K562 (cell line): ENCODE measurements at regions not wholly inside any gene's neighbourhood (a gene's known extent, or its start where the extent isn't known, plus 50 kb on each side); places are given as distances from the start of the nearest gene placed in this dataset.

Experiments
- ATAC-seq: fragments of 200-7000 bp; cut with Tn5 transposase; 3 replicates; pipeline ENCODE4 v1.9.1; 2020; ENCODE audit warnings: moderate library complexity
- BruUV-seq: library from RNA; stranded (reverse); fragments of 400-500 nt; replicated peaks from 2 replicates; lab custom pipeline; 2021; lab: Mats Ljungman, UMichigan
- CTCF ChIA-PET: fragments of 300-600 bp; formaldehyde crosslinking; extraction: SDS; loops from one replicate; lab custom pipeline; 2021; ENCODE audit warnings: low intra/inter-chr PET ratio; lab: Yijun Ruan, JAX
- POLR2A ChIA-PET: fragments of 300-600, 350-650 bp; sonication (Branson Sonifier 250); formaldehyde crosslinking; extraction: SDS; loops from one replicate; lab custom pipeline; 2021; ENCODE audit warnings: antibody characterized with exemption, inconsistent platforms; lab: Yijun Ruan, JAX
- DNase-seq, 4 experiments: peaks; one replicate each; pipeline versions ENCODE4 v3.0.0 to v3.0.0-alpha.2; 2011 to 2018; ENCODE audit warnings: low spot score in 3 of 4, mixed read lengths in 3 of 4; ENCODE audit errors: extremely low read depth in 1 of 4
- FAIRE-seq: peaks from 2 replicates; lab custom pipeline; 2011; peaks lifted over from hg19 to GRCh38; lab: Jason Lieb, UNC
- H2AFZ ChIP-seq: 2 replicates; pipeline ENCODE4 v1.6.0; 2011; ENCODE audit warnings: low read depth, low read length, control low read depth, inconsistent platforms
- H3K27ac ChIP-seq: fragments of 200-600 bp; 3 replicates; pipeline ENCODE4 v1.8.0; 2011; ENCODE audit warnings: low read depth, mild to moderate bottlenecking, control low read depth, inconsistent platforms, low read length, moderate library complexity, mixed read lengths; ENCODE audit errors: extremely low read depth
- H3K27me3 ChIP-seq, 2 experiments: fragments of 300-600 bp in 1 of 2; 2 replicates in 1 of 2; 3 replicates in 1 of 2; pipeline versions ENCODE4 v1.6.0 to v1.8.0; 2011; ENCODE audit warnings: inconsistent platforms in 2 of 2, low read length in 2 of 2, mild to moderate bottlenecking in 1 of 2, mixed read lengths in 1 of 2, moderate library complexity in 1 of 2; ENCODE audit not compliant: control insufficient read depth in 2 of 2, insufficient read depth in 2 of 2
- H3K36me3 ChIP-seq: fragments of 300-600 bp; 3 replicates; pipeline ENCODE4 v1.8.0; 2011; ENCODE audit warnings: mild to moderate bottlenecking, low read length, inconsistent platforms; ENCODE audit not compliant: control insufficient read depth, insufficient read depth
- H3K4me1 ChIP-seq, 2 experiments: fragments of 200-600 bp in 1 of 2; replicated peaks in 1 of 2; 2 replicates in 1 of 2; 3 replicates in 1 of 2; pipeline versions ENCODE4 v1.5.1 to v1.8.0; 2011; ENCODE audit warnings: inconsistent platforms in 2 of 2, low read length in 2 of 2, mild to moderate bottlenecking in 1 of 2, mixed read lengths in 1 of 2, moderate library complexity in 1 of 2; ENCODE audit not compliant: control insufficient read depth in 2 of 2, insufficient read depth in 2 of 2
- H3K4me2 ChIP-seq: 2 replicates; pipeline ENCODE4 v1.6.1; 2011; ENCODE audit warnings: low read length, control low read depth, inconsistent platforms, mixed read lengths; ENCODE audit not compliant: insufficient read depth
- H3K4me3 ChIP-seq: fragments of 200-600 bp; sonication (generic), shearing (Covaris generic); 2 replicates; pipeline ENCODE4 v1.5.1; 2016; ENCODE audit warnings: control low read depth, inconsistent platforms
- H3K79me2 ChIP-seq: fragments of 200-600 bp; 3 replicates; pipeline ENCODE4 v1.8.0; 2011; ENCODE audit warnings: low read length, inconsistent platforms; ENCODE audit not compliant: control insufficient read depth, insufficient read depth
- H3K9ac ChIP-seq, 2 experiments: 2 replicates each; pipeline versions ENCODE4 v1.6.0 to v1.6.1; 2011; ENCODE audit warnings: low read depth in 2 of 2, low read length in 2 of 2, control low read depth in 1 of 2, inconsistent platforms in 1 of 2, mild to moderate bottlenecking in 1 of 2, mixed read lengths in 1 of 2; ENCODE audit not compliant: insufficient read depth in 1 of 2
- H3K9me1 ChIP-seq: one replicate; pipeline ENCODE4 v1.6.0; 2011; ENCODE audit warnings: inconsistent platforms, mild to moderate bottlenecking, low read length, moderate library complexity; ENCODE audit not compliant: control insufficient read depth, insufficient read depth
- H3K9me3 ChIP-seq: replicated peaks from 2 replicates; pipeline ENCODE4 v1.5.1; 2011; ENCODE audit warnings: low read depth, low read length, inconsistent platforms; ENCODE audit not compliant: control insufficient read depth, insufficient read depth
- H4K20me1 ChIP-seq: replicated peaks from 2 replicates; pipeline ENCODE4 v1.6.1; 2011; ENCODE audit warnings: low read length, inconsistent platforms, mixed read lengths; ENCODE audit not compliant: control insufficient read depth, insufficient read depth
- ARNT ChIP-seq, 2 experiments: fragments of 450-650 bp; IDR thresholded peaks; 2 replicates each; pipeline ENCODE4 v1.6.1; 2016; ENCODE audit warnings: mild to moderate bottlenecking in 1 of 2
- CBFA2T2 ChIP-seq: fragments of 450-650 bp; conservative IDR thresholded peaks from 2 replicates; pipeline ENCODE4 v1.6.1; 2017; ENCODE audit warnings: mild to moderate bottlenecking
- CBFA2T3 ChIP-seq: fragments of 450-650 bp; IDR thresholded peaks from 2 replicates; pipeline ENCODE4 v1.6.1; 2017
- CREBBP ChIP-seq: IDR thresholded peaks from one replicate; pipeline ENCODE4 v1.6.1; 2012; ENCODE audit warnings: low read depth, mild to moderate bottlenecking, control low read depth, inconsistent platforms, low read length
- ETS1 ChIP-seq: conservative IDR thresholded peaks from 2 replicates; pipeline ENCODE4 v1.6.1; 2011; ENCODE audit warnings: low read depth, mild to moderate bottlenecking, low read length; ENCODE audit not compliant: control insufficient read depth
- ETV1 ChIP-seq: fragments of 450-650 bp; conservative IDR thresholded peaks from 2 replicates; pipeline ENCODE4 v1.6.1; 2016; ENCODE audit warnings: missing genetic modification characterization, control low read depth, low read depth, missing compliant biosample characterization
- FIP1L1 ChIP-seq: fragments of 200-400 bp; formaldehyde crosslinking; IDR thresholded peaks from 2 replicates; pipeline ENCODE4 v1.6.1; 2018; ENCODE audit warnings: mild to moderate bottlenecking, low read depth, low read length; ENCODE audit not compliant: poor library complexity, severe bottlenecking
- NELFE ChIP-seq: IDR thresholded peaks from 2 replicates; pipeline ENCODE4 v1.6.1; 2011; ENCODE audit warnings: mild to moderate bottlenecking; ENCODE audit not compliant: insufficient read depth, insufficient read length
- NRF1 ChIP-seq, 2 experiments: fragments of 450-650 bp; IDR thresholded peaks in 1 of 2; conservative IDR thresholded peaks in 1 of 2; 2 replicates each; pipeline ENCODE4 v1.6.1; 2014; ENCODE audit warnings: mild to moderate bottlenecking in 2 of 2
- SOX6 ChIP-seq: fragments of 450-650 bp; IDR thresholded peaks from 2 replicates; pipeline ENCODE4 v1.6.1; 2014; ENCODE audit warnings: mild to moderate bottlenecking
- THRA ChIP-seq: fragments of 450-650 bp; IDR thresholded peaks from 2 replicates; pipeline ENCODE4 v1.6.1; 2017; ENCODE audit warnings: mild to moderate bottlenecking, moderate library complexity
- ZNF12 ChIP-seq: sonication (generic); formaldehyde crosslinking; IDR thresholded peaks from 2 replicates; pipeline ENCODE4 v1.4.0; 2020; ENCODE audit warnings: mild to moderate bottlenecking, missing genetic modification reagents
- ZNF75A ChIP-seq: fragments of 450-650 bp; formaldehyde crosslinking; IDR thresholded peaks from 2 replicates; pipeline ENCODE4 v1.4.0; 2020; ENCODE audit warnings: mild to moderate bottlenecking
- WGBS: fragments of 100-300 bp; shearing (Covaris generic); methylation state at CpG from one replicate; pipeline ENCODE4 v1.1.6; 2016; ENCODE audit warnings: low coverage, mixed read lengths; ENCODE audit not compliant: insufficient coverage; ENCODE audit errors: missing lambda C conversion rate; 5-methylcytosine and 5-hydroxymethylcytosine counted together
- in situ Hi-C: fragments of 300-500 bp; cut with MboI; formaldehyde crosslinking; loops from 4 replicates; pipeline ENCODE4 v1.15.0; 2018; ENCODE audit warnings: inconsistent platforms, mixed read lengths
- intact Hi-C: fragments of 100-400 bp; cut with micrococcal nuclease; formaldehyde crosslinking; loops from 2 replicates; pipeline ENCODE4 v1.14.2; 2022
- TF ChIP-seq, protein P1 (sequence below), 2 experiments: fragments of 450-650 bp in 1 of 2; sonication (generic) in 1 of 2; formaldehyde crosslinking; conservative IDR thresholded peaks; 2 replicates each; pipeline versions ENCODE4 v1.4.0 to v1.8.1; 2020 to 2022; ENCODE audit warnings: mild to moderate bottlenecking in 1 of 2, missing genetic modification reagents in 1 of 2
- TF ChIP-seq, protein P2 (sequence below): sonication (generic); formaldehyde crosslinking; IDR thresholded peaks from 2 replicates; pipeline ENCODE4 v1.8.0; 2023; ENCODE audit warnings: mild to moderate bottlenecking, missing genetic modification reagents
- TF ChIP-seq, protein P3 (sequence below), 2 experiments: fragments of 450-650 bp in 1 of 2; IDR thresholded peaks; 2 replicates each; pipeline ENCODE4 v1.6.1; 2011 to 2017; ENCODE audit warnings: low read depth in 2 of 2, antibody characterized with exemption in 1 of 2, borderline replicate concordance in 1 of 2, low read length in 1 of 2, mild to moderate bottlenecking in 1 of 2, mixed read lengths in 1 of 2; ENCODE audit not compliant: control insufficient read depth in 1 of 2

DNA sequence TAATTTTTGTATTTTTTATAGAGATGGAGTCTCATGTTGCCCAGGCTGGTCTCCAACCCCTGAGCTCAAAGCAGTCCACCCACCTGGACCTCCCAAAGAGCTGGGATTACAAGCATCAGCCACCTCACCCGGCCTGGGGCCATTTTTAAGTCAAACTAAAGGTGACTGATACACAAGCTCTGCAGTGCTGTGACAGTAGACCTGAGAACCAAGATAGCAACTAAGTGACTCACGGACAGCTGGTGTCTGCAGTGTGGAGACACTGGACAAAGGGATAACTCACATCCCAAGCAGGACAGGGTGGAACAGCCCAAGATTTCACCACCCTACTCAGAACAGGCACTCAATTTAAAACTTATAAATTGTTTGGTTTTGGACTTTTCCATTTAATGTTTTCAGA lies 402.5 kb downstream of the CD83 start:
- in situ Hi-C loops = no loop called here
- Histone ChIP-seq H3K36me3 (no peaks in the 10 kb centered on the region), H3K27ac (no peak overlapping the region), H3K4me3 (no peak overlapping the region), H3K9me3 (no peaks in the 10 kb centered on the region), H2AFZ (no peak overlapping the region), H4K20me1 (no peaks in the 10 kb centered on the region)
- BruUV-seq = no TSS peak
- intact Hi-C loops = no loop called here
- CTCF ChIA-PET = no interaction called here
- TF ChIP-seq THRA (no peak), CBFA2T2 (peak; percentile 54), CREBBP (no peak), ETV1 (no peak), NRF1 (conservative IDR thresholded peaks at IDR 0.05 in 1 of 2, IDR thresholded peaks at IDR 0.05 in 1 of 2) (no peak), CBFA2T3 (peak; percentile 65), ETS1 (no peak), ZNF12 (CRISPR knock-in tag) (no peak), ARNT (IDR thresholded peaks at IDR 0.05) (no peak), ZNF75A (CRISPR knock-in tag) (no peak), SOX6 (no peak), FIP1L1 (no peak), NELFE (no peak)
- TF ChIP-seq, protein P1, sequence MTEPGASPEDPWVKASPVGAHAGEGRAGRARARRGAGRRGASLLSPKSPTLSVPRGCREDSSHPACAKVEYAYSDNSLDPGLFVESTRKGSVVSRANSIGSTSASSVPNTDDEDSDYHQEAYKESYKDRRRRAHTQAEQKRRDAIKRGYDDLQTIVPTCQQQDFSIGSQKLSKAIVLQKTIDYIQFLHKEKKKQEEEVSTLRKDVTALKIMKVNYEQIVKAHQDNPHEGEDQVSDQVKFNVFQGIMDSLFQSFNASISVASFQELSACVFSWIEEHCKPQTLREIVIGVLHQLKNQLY (CRISPR knock-in tag; conservative IDR thresholded peaks at IDR 0.05) = no peak
- TF ChIP-seq, protein P2, sequence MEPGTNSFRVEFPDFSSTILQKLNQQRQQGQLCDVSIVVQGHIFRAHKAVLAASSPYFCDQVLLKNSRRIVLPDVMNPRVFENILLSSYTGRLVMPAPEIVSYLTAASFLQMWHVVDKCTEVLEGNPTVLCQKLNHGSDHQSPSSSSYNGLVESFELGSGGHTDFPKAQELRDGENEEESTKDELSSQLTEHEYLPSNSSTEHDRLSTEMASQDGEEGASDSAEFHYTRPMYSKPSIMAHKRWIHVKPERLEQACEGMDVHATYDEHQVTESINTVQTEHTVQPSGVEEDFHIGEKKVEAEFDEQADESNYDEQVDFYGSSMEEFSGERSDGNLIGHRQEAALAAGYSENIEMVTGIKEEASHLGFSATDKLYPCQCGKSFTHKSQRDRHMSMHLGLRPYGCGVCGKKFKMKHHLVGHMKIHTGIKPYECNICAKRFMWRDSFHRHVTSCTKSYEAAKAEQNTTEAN (CRISPR knock-in tag) = no peak
- TF ChIP-seq, protein P3, sequence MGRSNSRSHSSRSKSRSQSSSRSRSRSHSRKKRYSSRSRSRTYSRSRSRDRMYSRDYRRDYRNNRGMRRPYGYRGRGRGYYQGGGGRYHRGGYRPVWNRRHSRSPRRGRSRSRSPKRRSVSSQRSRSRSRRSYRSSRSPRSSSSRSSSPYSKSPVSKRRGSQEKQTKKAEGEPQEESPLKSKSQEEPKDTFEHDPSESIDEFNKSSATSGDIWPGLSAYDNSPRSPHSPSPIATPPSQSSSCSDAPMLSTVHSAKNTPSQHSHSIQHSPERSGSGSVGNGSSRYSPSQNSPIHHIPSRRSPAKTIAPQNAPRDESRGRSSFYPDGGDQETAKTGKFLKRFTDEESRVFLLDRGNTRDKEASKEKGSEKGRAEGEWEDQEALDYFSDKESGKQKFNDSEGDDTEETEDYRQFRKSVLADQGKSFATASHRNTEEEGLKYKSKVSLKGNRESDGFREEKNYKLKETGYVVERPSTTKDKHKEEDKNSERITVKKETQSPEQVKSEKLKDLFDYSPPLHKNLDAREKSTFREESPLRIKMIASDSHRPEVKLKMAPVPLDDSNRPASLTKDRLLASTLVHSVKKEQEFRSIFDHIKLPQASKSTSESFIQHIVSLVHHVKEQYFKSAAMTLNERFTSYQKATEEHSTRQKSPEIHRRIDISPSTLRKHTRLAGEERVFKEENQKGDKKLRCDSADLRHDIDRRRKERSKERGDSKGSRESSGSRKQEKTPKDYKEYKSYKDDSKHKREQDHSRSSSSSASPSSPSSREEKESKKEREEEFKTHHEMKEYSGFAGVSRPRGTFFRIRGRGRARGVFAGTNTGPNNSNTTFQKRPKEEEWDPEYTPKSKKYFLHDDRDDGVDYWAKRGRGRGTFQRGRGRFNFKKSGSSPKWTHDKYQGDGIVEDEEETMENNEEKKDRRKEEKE (IDR thresholded peaks at IDR 0.05; ENCODE audit: borderline replicate concordance in 1 of 2, control insufficient read depth in 1 of 2, low read depth in 2 of 2, low read length in 1 of 2) = no peak
- TF ChIP-seq, all 486 proteins: peak for 2
- FAIRE-seq (peak; percentile 52), ATAC-seq (no peak), DNase-seq (no peak)
- H3K4me1 ChIP-seq = no peaks in the 10 kb centered on the region; a peak in 2 of 5 replicates
- no peaks in the 10 kb centered on the region for H3K27me3 ChIP-seq
- WGBS = 51% methylated on average over 2 of the region's 2 CpGs
- POLR2A ChIA-PET = interaction anchor here (0.7 to 1.0 kb wide), 2 partner anchors 13 to 454 kb away, joined by 3 to 4 read pairs; no protein-coding TSS in a partner anchor
- no peaks in the 10 kb centered on the region for H3K9me1 ChIP-seq
- H3K79me2 ChIP-seq = no peaks in the 10 kb centered on the region
- H3K9ac ChIP-seq = no peak overlapping the region
- no peak overlapping the region for H3K4me2 ChIP-seq
